GM19240 (cell line): ENCODE measurements at regions not wholly inside any gene's neighbourhood (a gene's known extent, or its start where the extent isn't known, plus 50 kb on each side); places are given as distances from the start of the nearest gene placed in this dataset.

ENCODE experiments used
- DNase-seq: peaks from one replicate; pipeline ENCODE4 v3.0.0; 2011; ENCODE audit warnings: low spot score; ENCODE audit not compliant: insufficient read length

DNA sequence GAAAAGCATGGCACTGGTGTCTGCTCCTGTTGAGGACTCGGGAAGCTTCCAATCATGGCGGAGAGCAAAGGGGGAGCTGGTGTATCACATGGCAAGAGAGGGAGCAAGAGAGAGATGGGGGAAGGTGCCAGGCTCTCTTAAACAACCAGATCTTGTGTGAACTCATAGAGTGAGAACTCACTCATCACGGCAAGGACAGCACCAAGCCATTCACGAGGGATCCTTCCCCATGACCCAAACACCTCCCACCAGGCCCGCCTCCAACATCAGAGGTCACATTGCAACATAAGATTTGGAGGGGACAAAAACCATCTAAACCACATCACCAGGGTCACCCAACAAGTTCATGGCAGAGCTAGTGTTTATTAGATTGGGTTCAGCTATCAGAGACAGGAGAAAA lies 218.7 kb upstream of the BCOR start:
- DNase-seq, result no peak

DNA sequence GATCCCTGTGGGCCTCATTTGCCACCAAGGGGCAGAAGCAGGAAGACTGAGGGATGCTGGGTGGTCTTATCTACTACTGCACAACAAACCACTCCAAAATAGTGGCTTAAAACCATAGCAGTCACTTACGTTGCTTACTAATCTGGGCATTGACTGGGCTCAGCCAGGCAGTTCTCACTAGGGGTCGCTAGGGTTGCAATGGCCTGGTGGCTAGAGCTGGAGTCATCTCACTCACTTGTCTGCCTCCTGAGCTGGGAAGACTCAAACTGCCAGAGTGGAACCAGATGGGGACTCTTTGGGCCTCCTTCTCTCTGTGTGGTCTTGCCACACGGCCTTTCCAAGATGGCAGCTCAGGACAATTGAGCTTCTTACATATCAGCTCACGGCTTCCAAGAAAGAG lies 216.3 kb upstream of the BCOR start:
- DNase-seq, result no peak

DNA sequence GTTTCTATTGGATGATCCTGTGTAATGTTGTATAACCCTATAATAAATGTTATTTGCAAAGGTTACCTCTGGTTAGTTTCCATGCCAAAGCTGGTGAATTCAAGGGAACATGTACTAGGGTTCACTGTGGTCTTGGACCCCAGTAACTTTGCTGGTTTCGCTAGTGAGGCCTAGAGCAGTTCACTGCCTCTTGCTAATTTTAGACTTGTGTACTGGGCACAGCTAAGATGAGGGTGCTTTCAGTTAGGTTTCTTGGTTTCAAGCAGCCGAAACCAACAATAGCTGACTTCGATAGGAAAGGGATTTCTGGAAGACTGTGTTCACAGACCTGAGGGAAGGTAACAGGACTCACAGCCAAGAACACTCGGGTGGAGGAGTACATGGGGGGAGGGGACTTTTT lies 215.5 kb upstream of the BCOR start:
- DNase-seq, result no peak

DNA sequence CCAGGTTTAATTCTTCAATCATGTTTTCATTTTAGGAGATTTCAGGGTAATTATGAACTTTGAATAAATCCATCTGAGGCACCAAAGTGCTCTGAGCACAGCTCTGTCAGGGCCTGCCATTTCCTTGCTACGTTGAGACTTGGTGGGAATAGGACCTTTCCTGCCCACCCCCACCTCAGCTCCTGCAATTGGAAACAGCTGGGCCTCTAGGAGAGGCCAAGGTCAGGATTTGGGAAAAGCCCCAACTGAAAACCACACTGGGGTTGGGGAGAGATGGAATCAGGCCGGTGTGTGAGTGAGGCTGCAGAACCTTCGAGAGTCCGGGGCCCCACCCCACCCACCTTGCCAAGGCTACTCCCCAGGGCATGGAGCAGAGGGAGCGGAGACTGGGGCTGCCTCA lies 212.7 kb upstream of the BCOR start:
- DNase-seq, result no peak

DNA sequence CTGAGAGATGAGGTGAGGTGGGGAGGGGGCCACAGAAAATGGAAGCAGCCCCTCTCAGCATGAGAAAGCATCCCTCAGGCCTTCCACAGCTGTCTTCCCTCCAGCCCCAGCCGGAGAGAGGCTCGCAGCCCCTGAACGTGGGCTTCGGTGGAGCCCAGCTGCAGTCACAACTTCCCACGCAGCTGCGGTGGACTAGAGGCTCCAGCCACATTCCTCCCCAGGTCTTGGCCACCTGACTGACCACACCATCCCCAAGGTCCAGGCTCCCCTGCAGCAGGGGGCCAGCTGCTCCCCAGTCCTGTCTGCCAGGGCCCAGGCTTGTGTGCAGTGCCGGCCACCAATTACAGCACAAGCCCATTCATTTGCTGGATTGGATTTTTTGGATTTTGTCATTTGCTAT lies 212.3 kb upstream of the BCOR start:
- DNase-seq, result no peak

DNA sequence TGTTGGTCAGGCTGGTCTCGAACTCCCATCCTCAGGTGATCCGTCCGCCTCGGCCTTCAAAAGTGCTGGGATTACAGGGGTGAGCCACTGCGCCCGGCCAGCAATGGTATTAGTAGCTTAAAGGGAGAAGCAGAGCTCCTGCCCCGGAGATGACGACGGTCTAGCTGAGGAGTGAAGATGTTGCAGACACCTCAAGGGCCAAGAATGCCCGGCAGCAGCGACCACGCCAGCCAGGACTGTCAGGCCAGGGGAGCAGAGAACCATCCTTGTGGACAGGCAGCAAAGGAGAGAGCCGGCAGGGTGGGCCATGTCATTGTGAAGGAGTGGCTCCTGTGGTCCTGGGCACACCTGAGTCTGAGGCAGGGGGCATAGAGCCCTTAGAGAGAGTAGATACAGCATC lies 210.1 kb upstream of the BCOR start:
- DNase-seq, result no peak

DNA sequence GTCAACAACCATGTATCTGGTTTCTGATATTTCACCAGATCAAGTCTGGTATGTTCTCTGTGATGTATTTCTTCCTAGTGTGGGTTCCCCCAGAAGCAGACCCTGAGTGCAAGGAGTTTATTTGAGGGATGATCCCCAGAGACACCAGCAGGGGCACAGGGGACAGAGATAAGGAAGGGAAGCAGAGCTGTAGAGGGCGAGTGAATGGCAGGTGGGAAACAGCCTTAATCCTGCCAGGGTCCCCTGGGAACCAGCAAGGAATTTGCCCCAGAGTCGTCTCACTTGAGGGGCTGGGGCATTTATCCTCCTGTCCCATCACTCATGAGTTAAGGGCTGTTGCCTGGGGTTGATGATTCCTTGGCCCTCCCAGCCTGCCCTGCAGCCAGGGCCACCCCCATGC lies 206.4 kb upstream of the BCOR start:
- no peak for DNase-seq

DNA sequence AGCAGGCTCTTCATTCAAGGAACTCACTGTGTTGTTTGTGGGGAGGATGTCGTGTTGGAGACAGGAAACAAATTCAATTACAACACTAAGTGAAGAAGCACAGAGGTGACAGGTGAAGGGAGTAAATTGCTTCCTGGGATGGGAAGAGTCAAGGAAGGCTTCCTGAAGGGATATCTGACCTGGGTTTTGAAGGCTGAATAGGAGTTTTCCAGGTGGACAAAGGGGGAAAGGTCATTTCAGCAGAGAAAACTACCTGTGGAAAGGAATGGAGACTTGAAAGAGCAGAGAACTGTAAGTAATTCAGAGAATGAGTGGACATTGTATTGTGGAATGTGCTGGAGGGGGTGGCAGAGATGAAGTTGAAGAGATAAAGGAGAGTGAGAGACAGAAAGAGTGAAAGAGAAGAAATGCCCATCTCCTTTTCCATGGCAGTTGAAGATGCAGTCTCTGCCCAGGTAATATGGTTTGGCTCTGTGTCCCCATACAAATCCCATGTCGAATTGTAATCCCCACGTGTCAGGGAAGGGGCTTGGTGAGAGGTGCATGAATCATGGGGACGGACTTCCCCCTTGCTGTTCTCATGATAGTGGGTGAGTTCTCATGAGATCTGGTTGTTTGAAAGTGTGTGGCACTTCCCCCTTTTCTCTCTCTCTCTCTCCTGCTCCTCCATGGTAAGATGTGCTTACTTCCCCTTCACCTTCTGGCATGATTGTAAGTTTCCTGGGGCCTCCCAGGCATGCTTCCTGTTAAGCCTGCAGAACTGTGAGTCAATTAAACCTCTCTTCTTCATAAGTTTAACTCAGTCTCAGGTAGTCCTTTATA lies 205.7 kb upstream of the BCOR start:
- DNase-seq, result no peak

DNA sequence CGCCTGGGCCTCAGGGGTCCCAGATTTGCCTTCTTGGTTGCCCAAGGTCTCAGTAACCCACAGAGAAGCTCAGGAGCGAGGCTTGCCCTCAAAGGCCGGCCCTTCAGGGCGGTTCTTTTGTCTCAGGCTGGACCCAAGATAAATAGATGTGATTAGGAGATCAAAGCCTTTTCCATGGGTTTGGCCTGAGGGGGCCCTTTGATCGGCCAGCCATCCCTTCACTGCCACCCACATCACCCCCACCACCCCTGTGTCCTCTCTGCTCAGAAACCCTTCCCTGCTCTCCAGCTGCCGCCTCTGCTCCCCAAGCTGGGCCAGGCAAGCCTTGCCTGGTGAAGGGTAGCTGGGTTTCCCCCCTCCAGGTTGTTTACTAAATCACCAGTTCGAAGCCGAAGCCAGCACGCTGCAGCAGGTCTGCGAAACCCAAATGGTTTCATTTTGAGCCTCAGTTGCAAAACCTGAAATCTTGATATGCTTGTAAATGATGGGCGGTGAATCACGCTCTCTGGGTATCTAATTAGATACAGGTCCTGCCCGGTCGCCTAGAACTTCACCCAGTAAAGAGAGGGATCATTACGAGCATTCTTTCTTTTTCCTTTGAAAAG lies 202.6 kb upstream of the BCOR start:
- DNase-seq, result no peak

DNA sequence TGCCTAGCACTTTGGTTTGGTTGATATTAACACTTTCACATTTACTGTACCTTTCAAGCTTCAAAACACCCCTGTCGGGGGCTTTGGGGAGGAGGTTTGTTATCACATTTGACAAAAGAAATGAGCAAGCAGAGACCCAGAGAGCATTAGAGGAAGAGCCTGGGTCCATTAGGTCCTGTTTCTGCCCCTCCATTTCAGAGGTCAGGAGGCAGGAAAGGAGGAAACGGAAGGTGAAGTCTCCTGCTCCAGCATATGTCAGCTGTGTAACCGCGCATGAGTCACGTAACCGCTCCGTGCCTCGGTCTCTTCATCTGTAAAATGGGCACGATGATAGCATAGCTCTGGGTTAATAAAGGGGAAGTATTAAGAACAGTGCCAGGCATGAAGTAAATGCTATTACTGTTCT lies 201.9 kb upstream of the BCOR start:
- no peak for DNase-seq

DNA sequence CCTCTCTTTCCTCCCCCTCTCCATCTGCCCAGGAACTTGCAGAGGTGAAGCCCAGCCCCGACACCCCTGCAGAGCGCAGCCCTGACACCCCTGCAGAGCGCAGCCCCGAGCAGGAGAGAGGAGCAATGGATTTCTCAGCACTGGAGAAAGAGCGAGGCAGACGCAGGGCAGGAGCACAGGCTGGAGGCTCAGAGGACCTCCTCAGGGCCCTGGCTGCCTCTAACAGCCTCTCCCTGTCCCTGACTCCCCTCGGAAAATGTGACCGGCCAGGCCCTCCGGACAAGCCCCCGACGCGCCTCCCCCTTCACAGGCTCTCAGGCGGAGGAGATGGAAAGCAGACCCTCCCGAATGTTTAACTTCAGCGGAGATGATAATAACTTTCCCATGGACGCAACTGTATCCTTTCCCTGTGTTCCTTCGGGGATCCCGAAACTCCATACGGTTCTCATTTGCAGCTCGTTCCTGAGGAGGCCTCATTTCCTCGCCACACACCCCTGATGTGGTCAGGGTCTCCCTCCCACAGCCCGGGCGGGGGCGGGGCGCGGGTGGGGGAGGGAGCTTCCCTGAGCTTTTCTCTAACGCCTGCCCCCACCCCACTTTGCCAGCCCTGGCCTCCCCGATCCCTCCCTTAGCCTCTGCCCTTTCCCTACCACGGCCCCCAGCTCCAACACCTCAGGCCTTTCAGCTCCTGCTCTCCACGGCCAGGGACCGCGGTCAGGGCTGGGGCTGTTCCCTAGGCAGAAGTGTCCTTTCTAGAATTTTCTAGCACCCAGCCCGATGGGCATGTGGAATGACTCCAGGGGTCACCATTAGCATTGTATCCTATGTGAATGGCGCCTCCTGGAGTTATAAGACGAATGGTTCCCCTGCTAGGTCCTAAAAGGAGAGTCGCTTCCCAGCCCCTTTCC lies 201.1 kb upstream of the BCOR start:
- DNase-seq, result no peak

DNA sequence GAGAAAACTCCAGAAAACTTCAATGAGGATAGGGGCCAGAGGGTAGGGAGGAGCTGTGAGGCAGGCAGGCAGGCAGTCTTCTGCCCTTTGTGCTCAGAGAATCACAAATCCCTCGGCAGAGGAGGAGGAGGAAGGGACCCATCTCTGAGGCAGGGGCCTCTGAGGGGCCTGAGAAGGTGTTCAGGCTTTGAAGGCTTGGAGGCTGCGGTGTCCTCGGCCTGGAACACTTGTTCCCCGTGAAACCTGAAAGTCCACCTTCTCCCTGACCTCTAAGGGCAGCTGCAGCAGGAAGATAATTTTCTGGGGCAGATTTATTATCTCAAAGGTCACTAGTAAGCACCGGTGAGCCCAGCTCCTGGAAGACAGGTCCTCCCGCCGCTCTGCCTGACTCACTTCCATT lies 200.3 kb upstream of the BCOR start:
- DNase-seq, result no peak

DNA sequence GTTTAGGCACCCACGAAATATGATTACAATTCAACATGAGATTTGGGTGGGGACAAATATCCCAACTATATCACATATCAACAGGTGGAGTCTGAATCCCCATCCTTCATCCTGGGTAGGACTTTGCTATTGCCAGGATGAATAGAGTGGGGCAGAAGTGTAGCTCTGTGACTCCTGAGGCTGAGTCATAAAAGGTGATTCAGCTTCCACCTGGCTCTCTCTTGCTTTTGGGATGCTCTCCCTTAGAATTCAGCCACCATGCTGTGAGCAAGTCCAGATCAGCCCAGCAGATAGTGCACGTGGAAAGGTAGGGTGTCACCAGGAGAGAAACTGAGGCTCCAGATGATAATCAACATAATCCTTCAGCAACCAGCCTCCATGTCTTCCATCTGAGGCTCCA lies 193.8 kb upstream of the BCOR start:
- no peak for DNase-seq

DNA sequence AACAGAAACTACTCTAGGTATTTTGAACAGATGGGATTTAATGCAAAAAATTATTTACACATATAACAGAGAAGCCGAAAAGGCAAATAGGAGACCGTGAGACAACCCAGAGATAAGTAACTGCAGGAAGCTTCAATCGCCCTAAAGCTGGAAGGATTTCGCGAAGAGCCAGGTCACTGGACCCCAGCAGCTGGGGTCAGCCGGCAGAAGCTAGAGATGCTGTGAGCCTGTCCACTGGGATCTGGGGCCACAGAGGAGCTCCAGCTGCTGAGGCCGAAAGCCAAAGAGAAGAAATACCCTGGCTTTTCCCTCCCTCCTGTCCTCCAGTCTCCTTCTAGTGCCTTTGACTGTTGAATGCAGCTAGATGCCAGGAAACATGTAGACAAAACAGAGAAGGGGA lies 192.8 kb upstream of the BCOR start:
- no peak for DNase-seq

DNA sequence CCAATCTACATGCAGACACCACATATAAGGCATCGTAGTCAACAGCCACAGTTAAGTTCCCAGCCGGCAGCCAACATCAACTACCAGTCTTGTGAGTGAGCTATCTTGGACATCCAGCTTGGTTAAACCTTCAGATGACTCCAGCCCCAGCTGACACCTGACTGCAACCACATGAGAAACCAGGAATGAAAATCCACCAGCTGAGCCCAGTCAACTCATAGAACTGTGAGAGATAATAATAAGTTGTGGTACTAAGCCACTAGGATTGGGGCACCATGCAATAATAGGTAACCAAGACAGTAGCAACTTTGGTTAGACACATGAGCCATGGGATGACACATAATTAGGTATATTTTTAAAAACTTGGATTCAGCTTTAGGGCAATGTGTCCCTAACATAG lies 188.1 kb upstream of the BCOR start:
- no peak for DNase-seq

DNA sequence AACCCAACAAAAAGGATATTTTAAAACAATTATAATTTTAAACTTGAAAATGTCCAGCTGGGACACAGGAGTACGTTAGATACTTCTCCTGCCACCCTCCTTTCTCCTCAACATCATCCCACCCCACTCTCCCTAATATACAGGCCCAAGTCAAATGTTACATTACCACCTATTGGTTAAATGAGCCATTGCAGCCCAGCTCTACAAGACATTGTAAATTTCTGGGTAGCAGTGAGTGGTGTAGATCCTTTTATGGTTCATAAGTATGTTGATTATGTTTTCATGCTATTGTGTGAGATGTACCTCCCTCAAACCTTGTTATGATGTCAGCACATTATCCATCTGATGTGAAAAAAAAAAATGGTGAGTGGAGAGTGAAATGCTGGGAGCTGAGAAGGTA lies 187.1 kb upstream of the BCOR start:
- DNase-seq, result no peak

DNA sequence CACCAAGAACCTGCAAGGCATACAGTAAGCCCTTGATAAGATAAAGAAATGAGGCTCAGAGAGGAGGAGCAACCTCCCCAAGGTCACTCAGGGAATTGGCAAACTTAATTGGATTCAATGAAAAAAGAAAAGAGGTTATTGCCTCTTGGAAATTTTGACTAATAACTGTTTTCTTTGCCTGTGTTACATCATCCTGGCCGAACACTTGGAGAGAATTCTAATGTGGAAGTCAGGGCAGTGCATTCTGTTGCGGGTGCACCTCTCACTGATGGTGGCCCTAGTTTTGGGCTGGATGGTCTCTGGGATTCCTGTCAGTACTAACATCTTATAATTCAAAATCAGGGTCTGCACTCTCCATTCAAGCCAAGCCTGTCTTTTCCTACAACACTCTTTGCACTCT lies 186.2 kb upstream of the BCOR start:
- no peak for DNase-seq

DNA sequence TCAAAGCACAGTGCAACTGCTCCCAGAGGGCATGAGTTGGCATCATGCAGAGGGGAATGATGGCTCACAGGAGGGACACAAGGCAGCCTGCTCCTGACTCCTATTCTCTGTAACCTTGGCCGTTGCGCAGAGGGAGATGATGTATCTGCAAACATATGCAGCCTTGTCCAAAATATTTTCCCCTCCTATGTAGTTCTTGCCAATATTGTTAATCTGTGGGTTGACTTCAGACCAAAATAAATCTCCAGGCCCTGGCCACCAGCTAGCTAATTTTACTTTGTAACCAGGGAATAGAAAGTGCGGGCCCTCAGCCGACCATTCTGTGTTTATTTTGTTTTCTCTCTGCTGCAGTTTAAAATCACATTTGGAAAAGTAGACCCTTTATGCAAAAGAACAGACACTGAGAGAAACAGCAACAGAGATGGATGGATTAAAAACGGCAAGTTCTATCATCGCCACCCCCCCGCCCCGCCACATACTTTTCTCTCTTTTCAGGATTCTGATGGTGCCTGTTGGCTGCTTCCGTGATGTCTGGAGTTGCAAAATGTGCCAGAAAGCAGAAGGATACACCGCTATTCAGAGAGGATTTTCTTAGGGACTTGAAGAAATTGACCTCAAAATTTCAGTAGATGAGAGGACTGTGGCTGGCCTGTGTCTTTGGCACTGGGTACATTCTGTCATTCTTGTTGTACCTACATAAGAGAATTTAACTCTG lies 185.3 kb upstream of the BCOR start:
- no peak for DNase-seq

DNA sequence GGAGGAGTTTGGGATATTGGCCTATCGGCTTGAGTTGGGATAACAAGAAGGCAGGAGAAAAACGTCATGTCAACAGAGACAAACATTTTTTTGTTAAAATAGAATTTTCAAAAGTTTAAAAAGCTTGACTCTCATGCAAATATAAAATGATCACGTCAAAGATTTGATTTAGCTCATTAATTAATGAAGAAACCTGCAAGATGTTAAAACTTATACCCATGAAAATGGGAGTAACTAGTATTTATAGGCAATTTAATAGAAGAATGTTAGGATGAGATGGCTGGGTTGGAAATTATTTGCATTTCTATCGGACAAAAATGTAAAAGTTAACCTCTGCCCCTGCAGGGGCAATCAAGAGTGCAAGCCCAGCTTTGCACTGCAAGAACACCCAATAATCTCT lies 184.6 kb upstream of the BCOR start:
- no peak for DNase-seq

DNA sequence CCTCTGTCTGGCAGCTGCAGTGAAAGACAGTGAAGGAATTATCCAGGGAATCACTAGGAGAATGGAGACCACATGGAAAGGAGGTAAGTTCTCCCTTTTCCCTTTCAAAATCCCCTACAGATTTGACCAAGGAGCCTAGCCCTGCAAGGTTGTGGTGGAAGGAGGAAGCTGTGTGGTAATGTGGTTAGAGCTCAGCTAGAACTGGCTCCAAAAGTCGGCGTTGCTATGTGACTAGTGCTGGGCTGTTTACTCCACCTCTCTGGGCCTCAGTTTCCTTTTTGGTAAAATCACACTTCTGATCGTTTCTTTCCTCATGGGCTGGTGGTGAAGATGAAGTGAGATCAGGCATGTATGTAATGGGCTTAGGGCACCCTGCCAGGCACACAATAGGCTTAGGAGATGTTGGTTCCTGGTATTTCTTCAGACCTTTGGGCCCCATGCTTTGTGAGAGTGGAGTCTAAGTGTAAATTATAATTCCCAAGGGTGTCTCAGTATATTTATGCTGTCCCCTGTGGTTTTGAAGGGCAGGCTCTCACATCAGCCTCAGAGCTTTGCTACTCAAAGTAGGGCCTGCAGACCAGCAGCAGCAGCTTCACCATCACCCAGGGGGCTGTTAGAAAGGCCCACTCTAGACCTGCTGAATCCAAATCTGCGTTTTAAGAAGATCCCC lies 183.7 kb upstream of the BCOR start:
- no peak for DNase-seq

DNA sequence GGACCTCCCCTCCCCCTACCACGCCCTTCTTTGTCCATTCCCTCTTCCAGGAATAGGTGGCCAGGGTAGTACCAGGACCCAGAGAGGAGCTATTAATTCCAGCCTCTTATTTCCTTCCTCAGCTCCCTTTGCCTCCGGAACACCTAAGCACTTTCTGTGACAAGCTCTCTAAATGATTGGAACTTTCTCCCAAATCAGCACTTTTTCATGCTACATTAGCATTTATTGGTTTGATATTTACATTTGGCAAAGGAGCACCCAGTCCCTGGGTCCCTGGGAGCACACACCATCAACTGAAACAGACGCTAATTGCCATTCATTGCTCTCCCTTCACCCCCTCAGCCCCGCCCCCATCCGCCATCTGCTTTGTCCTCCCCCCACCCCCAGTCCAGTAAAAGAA lies 182.0 kb upstream of the BCOR start:
- DNase-seq, result no peak
